Left colon (tissue), 2 donors: ENCODE measurements at regions not wholly inside any gene's neighbourhood (a gene's known extent, or its start where the extent isn't known, plus 50 kb on each side); places are given as distances from the start of the nearest gene placed in this dataset.
A peak's percentile ranks its signal among the peaks of the same experiment; 100 is the strongest.
"Not testable (repeated sequence)": the region's sequence is repeated elsewhere in the genome, so short reads cannot be mapped to it uniquely, and the experiment has no call there.

Experiments
- ATAC-seq: fragments of 200-7000 bp; cut with Tn5 transposase; one replicate; pipeline ENCODE4 v1.9.1; 2020; ENCODE audit warnings: mild to moderate bottlenecking, moderate library complexity
- DNase-seq, 2 donors: peaks; one replicate each; pipeline ENCODE4 v3.0.0-alpha.2; 2020
- intact Hi-C, 2 donors: fragments of 100-400 bp; cut with DNase I in 1 of 2; cut with micrococcal nuclease in 1 of 2; formaldehyde crosslinking; loops; one replicate each; pipeline versions ENCODE4 v1.11.2 to v1.14.0; 2022; cut with DNase I, micrococcal nuclease
- donor health status: DM: no; HTN: no; CAD: no.
- donor health status: DM: yes; HTN: yes; CAD: no.

DNA sequence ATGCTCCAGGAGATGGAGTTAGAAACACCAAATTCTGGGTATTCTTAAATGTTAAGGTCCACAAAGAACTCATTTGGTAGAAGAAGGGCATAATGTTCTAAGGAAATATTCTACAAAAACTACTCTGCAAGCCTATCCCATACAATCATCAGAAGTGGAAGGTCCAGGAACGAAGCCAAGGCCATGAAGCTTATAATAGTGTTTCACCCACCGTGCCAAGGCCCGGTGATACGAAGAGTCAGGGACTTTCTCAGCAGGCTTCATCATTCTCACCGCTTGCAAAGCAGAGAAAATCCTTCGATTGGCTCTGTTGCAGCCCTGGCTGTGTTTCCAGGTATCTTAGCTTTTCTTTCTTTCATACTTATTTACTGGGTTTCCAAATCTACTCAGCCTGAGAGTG, 351.9 kb upstream of the CELF2 start:
- intact Hi-C loops: no loop called here
- DNase-seq (no peak), ATAC-seq (no peak)

DNA sequence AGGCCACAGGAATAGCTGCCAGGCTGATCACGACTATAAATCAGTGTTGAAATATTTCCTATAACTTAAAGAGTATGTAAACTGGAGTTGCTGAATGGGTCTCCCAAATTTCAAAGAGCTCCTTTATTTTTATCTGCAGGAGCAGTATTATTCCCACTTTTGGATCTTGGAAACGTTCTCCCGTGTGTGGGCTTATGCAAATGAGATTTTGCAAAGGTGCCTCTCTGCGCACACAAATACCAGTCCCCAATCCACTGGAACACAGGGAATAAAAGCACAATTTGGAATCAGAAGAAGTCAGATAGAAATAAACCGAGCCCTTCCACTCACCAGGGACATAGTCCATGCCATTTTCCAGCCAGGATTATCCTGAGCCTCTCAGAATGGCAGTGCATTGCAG, 350.2 kb upstream of the CELF2 start:
- DNase-seq (no peak), ATAC-seq (no peak)
- intact Hi-C loops: no loop called here

GRCh38 chr10:10676972-10677371, 340.7 kb upstream of the CELF2 start:
- intact Hi-C loops: loop anchor here in 1 of 2 donors (10.0 kb wide), 1 partner anchor 1332 kb away; no protein-coding TSS in a partner anchor
- ATAC-seq (no peak), DNase-seq (no peak)

GRCh38 chr10:10677479-10677878, 340.2 kb upstream of the CELF2 start:
- ATAC-seq (peak; percentile 73), DNase-seq (peak in 1 of 2 donors; percentile 53)
- intact Hi-C loops: loop anchor here in 1 of 2 donors (10.0 kb wide), 1 partner anchor 1333 kb away; no protein-coding TSS in a partner anchor

GRCh38 chr10:10680496-10680895, 337.2 kb upstream of the CELF2 start:
- DNase-seq: no peak
- ATAC-seq: no peak
- intact Hi-C loops: no loop called here

GRCh38 chr10:10684972-10685371, 332.7 kb upstream of the CELF2 start:
- no peak for DNase-seq
- intact Hi-C loops: no loop called here
- no peak for ATAC-seq

DNA sequence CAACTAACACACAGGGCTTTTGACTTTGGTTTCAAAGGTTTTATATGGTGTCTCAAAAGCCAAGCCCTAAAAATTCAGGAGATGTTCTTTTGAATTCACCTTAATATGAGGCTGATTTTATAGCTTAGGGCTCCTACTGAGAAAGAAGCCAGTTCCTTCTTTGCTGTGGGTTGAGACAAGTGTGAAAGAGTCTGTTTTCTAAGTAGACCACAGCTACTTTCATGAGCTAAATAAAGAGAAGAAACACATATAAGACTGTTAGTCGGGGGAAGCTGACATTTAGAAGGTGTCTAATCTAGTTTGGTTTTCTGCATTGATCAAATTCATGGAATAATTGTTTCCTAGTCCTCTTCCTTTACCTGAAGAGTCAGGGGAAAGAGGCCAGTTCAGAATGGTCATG, 332.1 kb upstream of the CELF2 start:
- ATAC-seq (no peak), DNase-seq (no peak)
- intact Hi-C loops: no loop called here

DNA sequence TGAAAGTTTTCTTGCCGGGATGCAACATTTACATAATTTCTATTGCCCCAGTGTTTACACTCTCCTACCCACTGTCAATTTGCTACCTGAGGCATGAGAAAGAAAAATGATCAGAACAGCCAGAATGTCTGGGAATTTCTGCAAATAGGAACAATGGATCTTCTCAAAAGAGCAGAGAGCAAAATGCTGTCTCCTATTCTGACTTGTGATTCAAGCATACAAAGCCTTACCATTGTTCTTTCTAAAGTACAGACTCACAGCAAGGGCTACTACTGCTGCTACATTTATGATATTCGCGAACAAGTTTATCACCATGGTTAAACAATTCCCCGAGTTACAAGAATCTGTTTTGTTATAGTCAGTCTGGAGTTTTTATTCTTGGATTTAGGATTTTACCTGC, 329.9 kb upstream of the CELF2 start:
- no peak for DNase-seq

DNA sequence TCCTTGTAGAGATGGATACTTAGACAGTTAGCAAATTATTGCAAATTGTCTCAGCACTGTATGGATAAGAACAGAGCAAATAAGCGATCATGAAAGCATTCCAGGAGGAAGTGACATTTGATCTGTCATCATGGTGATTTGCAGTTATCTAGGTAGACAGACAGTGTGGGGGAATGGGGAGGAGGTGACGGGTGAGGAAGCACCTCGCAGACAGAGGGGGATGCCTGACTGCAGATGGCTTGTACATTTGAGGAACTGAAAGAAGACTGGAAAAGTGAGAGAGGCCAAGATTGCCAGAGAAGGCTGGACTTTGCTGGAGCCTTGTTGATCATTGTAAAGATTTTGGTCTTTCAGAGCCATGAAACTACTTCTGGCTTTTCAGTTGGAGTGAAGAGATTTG, 318.2 kb upstream of the CELF2 start:
- intact Hi-C loops: no loop called here
- DNase-seq: no peak
- ATAC-seq: no peak

More for the DNA sequence above, 329.9 kb upstream of the CELF2 start:
- ATAC-seq: no peak
- intact Hi-C loops: no loop called here

- ATAC-seq (no peak), DNase-seq (no peak)
- intact Hi-C loops: no loop called here
These were observed 316.5 kb upstream of the CELF2 start for GRCh38 chr10:10701084-10701611.

DNA sequence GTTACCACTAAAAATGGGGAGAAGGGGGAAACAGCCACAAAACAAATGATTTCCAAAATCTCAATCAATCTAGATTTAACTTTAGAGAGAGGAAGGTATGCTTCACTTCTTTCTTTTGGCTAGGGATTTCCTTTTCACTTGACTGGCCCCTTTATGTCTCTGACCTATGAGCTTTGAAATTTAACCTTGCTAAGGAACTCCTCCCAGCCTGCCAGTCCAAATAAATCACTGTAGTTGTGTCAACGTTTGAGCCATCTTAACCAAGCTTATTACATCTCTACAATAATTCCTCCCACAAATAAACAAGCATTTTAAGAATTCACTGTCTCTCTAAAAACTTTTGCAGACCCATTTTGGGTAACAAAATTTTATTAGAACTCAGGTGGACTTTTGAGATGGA, 315.5 kb upstream of the CELF2 start:
- intact Hi-C loops: no loop called here
- ATAC-seq (peak; percentile 37), DNase-seq (no peak)

- intact Hi-C loops: no loop called here
- DNase-seq (no peak), ATAC-seq (no peak)
These were observed 314.3 kb upstream of the CELF2 start for GRCh38 chr10:10703382-10703781.

DNA sequence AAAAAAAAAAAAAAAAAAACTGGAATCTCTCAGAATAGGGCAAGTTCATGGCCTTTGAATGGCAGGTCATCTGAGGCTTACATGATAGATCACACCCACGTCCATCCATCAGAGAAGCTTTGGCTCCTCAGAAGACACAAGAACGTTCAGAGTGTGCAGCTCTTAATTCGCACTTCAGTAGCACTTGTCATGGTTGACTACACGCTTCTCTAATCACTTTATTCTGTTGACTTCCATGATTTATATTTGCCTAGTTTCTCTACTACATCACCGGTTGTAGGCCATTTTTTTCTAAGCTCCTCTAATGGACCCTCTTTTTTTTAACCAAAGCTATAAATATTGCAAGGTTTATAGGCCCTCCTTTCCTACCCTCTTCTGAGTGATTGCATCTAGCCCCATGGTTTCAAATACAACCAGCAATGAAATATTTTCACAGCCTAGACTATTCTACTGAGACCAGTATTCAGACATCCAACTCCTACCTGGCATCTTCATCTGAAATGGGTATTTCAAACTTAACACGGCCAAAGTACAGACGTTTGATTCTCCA, 305.4 kb upstream of the CELF2 start:
- DNase-seq (no peak), ATAC-seq (no peak)
- intact Hi-C loops: no loop called here

DNA sequence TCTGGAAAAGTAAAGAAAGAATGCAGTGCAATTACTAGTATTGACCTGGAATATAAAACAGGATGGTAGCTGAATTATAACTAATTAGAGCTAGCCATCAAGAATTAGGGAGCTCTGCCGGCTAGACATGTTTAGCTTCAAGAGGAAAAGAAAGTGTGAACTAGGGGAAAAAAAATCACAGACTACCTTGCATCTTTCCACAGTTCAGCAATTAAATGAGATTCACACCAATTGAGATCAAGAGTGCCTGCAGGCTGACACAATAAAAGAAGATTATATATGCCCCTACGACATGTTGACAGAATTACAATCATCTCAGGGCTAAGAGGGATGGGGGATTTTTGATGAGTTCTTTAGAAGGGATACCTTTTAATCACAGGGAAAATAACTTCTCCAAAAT, 303.3 kb upstream of the CELF2 start:
- no peak for DNase-seq
- ATAC-seq: no peak
- intact Hi-C loops: no loop called here

DNA sequence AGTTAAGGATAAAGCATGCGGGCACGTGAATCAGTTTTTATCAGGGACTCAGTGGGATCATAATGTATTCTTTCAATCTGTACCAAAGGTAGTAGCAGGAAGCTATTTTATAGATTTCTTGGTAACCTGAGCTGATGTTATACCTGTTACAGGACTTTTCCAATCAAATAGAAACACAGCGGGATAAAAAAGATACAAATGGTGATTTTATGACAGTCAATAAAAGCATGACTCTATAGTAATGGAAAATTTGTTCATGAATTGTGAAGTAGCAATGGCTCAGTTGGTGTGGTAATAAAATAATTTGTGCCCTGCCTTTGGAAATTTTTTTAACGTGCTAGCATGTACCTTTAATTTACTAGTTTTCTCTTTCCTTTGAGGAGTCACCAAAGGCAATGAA, 300.7 kb upstream of the CELF2 start:
- intact Hi-C loops: no loop called here
- ATAC-seq (peak; percentile 77), DNase-seq (no peak)

DNA sequence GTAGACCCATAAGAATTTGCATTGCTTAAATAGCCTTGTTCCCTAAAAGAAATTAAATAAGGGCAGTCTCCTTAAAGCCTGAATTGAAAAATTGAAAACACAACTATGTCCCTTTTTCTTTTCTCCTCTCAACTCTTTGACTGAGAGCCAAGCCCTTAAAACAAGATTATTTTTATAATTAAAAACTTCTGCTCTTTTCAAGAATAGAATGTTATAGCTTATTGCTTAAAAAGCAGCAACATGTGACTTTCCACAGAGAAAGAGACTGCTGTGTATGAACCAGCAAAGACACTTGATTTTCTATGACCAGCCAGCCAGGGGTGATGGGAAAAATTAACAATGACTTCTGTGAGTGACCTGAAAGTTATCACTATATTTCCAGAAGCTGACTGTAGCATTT, 295.2 kb upstream of the CELF2 start:
- no peak for DNase-seq
- intact Hi-C loops: no loop called here
- no peak for ATAC-seq

GRCh38 chr10:10725196-10725595, 292.5 kb upstream of the CELF2 start:
- intact Hi-C loops: no loop called here
- DNase-seq (no peak), ATAC-seq (no peak)

DNA sequence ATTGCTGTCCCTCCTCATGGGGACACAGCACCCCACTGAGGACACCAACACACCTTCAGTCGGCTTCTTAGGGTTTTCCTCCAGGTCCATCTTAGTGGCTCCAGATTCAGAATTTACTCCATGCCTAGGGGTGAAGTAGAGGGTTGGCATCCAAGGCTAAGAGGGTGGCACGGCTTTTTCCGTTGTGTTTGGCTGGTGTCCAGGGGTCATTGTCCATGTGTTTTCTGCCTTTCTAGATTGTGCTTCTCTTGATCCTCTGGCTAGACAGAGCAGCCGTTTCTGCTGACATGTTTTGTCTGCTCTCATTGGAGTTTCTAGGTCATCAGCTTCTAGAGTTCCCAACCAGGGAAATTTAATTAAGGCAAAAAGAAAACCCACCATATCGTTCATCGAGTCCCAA, 291.6 kb upstream of the CELF2 start:
- intact Hi-C loops: no loop called here
- peak; percentile 56 for ATAC-seq
- peak in 1 of 2 donors; percentile 19 for DNase-seq

- DNase-seq, intact Hi-C loops, ATAC-seq: not testable (repeated sequence)
These were observed 290.3 kb upstream of the CELF2 start for GRCh38 chr10:10727411-10727810.

DNA sequence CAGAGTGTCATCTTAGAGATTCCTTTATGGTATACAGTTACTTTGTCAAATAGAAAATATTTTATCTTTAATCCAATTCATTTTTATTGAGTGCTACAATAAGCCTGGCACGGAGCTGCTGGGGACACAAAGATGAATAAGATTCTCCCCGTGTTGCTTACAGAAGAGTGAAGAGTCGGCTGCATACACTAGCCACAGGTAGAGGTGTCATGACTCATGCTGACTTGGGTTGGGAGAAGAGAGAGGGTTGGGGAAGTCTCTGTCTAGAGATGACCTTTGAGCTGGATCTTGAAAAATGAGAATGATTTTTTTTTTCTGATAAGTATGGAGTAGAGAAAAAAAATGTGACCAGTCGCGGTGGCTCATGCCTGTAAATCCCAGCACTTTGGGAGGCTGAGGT, 289.9 kb upstream of the CELF2 start:
- no peak for DNase-seq
- intact Hi-C loops: no loop called here
- no peak for ATAC-seq

DNA sequence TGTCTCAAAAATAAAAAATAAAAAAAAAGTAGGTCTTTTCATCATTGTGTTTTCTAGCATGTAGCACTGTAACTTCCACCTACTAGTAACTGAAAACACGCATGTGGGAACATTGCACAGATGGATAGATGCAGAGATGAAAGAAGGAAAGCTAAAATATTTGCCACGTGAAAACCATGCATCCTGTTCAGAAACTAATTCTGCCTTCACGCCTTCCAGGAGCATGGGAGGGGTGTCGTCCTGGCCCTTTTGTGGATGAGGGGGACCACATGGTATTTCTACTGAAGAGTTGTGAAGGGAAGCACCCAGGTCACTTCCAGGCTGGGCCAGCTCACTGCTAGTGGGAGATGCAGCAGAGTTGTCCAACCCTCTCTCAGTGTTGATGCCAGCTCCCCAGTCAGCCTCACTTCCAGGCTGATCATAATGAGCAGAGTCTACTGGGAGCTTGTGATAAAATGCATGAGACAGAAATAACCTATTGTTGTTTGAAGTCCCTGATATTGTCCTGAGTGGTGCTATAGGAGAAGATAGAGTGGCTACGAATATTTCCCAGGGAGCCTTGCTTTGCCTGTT, 287.1 kb upstream of the CELF2 start:
- intact Hi-C loops: no loop called here
- DNase-seq: no peak
- no peak for ATAC-seq
